SH-SY5Y (cell line): ENCODE measurements at regions not wholly inside any gene's neighbourhood (a gene's known extent, or its start where the extent isn't known, plus 50 kb on each side); places are given as distances from the start of the nearest gene placed in this dataset.

Experiments used
- GATA2 ChIP-seq: IDR thresholded peaks from 2 replicates; pipeline ENCODE4 v1.6.1; 2011; ENCODE audit warnings: mild to moderate bottlenecking, low read depth, low read length
- GATA3 ChIP-seq: IDR thresholded peaks from 2 replicates; pipeline ENCODE4 v1.6.1; 2011; ENCODE audit warnings: low read depth, mild to moderate bottlenecking, low read length, moderate library complexity

DNA sequence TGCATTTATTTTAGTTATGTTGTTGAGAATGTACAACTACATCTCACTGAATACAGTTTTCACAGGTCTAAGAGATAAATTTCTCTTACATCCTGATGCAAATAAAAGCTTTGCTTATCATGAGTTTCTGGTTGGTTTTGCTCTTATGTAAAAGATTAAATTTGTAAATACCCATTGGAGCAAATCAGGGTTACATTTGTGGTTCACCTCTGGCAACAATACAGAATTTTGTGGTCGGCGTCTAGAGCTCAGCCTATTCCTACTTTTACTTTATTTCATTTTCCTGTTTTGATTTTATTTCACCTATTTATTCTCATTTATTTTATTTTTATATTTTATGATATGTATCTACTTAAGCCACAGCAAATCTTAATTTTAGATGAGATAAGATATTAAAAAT, 271.9 kb upstream of the MARCKS start:
- TF ChIP-seq GATA3 (no peak), GATA2 (no peak)
